Esophagus squamous epithelium (tissue), 5 donors: ENCODE measurements at regions not wholly inside any gene's neighbourhood (a gene's known extent, or its start where the extent isn't known, plus 50 kb on each side); places are given as distances from the start of the nearest gene placed in this dataset.

Source experiments
- DNase-seq: peaks from one replicate; lab custom pipeline; 2025; lab: John Stamatoyannopoulos, UW
- H3K27ac ChIP-seq, 4 donors: fragments of 200-600 bp; sonication (generic); one replicate each; pipeline ENCODE4 v1.5.1; 2016 to 2019; ENCODE audit warnings: mild to moderate bottlenecking in 1 of 4
- H3K27me3 ChIP-seq, 4 donors: fragments of 200-600 bp; sonication (generic); 1 replicate in 3 of 4; 2 replicates in 1 of 4; pipeline versions ENCODE4 v1.5.1 to v1.6.0; 2017 to 2021; ENCODE audit warnings: antibody characterized with exemption in 1 of 4
- H3K36me3 ChIP-seq, 3 donors: fragments of 200-600 bp; sonication (generic); one replicate each; pipeline ENCODE4 v1.5.1; 2016 to 2019
- H3K4me1 ChIP-seq, 3 donors: fragments of 200-600 bp; sonication (generic); one replicate each; pipeline ENCODE4 v1.5.1; 2017 to 2019
- H3K4me3 ChIP-seq, 4 donors: fragments of 200-600 bp; sonication (generic); 1 replicate in 3 of 4; 2 replicates in 1 of 4; pipeline ENCODE4 v1.5.1; 2016 to 2019; ENCODE audit warnings: mild to moderate bottlenecking in 2 of 4, moderate library complexity in 1 of 4
- H3K9me3 ChIP-seq, 3 donors: fragments of 200-600 bp; sonication (generic); one replicate each; pipeline ENCODE4 v1.5.1; 2016 to 2019
- CTCF ChIP-seq, 6 experiments: fragments of 450-650 bp in 4 of 6; fragments of 200-600 bp in 2 of 6; sonication (generic) in 2 of 6; IDR thresholded peaks; one replicate each; pipeline ENCODE4 v1.5.1; 2016 to 2019; ENCODE audit warnings: antibody characterized with exemption in 6 of 6, mild to moderate bottlenecking in 4 of 6, moderate library complexity in 4 of 6
- POLR2A ChIP-seq, 4 donors: fragments of 450-650 bp; IDR thresholded peaks; one replicate each; pipeline ENCODE4 v1.6.1; 2017; ENCODE audit warnings: antibody characterized with exemption in 4 of 4, mild to moderate bottlenecking in 4 of 4, moderate library complexity in 3 of 4
- WGBS, 2 donors: methylation state at CpG; one replicate each; pipeline ENCODE4 v1.1.5; 2018; 5-methylcytosine and 5-hydroxymethylcytosine counted together
- intact Hi-C: fragments of 100-400 bp; cut with DNase I; formaldehyde crosslinking; loops from one replicate; pipeline ENCODE4 v1.15.0; 2022
- donor health status: DM: yes; HTN: yes; CAD: no.

- WGBS, 2 donors: 85 to 89% methylated on average over 2 to 3 of the region's 3 CpGs
- TF ChIP-seq POLR2A (IDR thresholded peaks at IDR 0.05) (no peak), CTCF (IDR thresholded peaks at IDR 0.05) (no peak)
- intact Hi-C loops: no loop called here
- no peak overlapping the region for H3K27ac ChIP-seq
- H3K4me3 ChIP-seq: no peak overlapping the region
- no peaks in the 10 kb centered on the region for H3K27me3 ChIP-seq
- H3K36me3 ChIP-seq: no peaks in the 10 kb centered on the region
- no peaks in the 10 kb centered on the region for H3K9me3 ChIP-seq
- no peaks in the 10 kb centered on the region for H3K4me1 ChIP-seq
- DNase-seq: no peak
Observed at GRCh38 chr13:67314405-67314804, 84.3 kb upstream of the PCDH9 start.

- Histone ChIP-seq H3K36me3 (no peaks in the 10 kb centered on the region), H3K27ac (no peak overlapping the region), H3K4me3 (no peak overlapping the region), H3K27me3 (no peaks in the 10 kb centered on the region), H3K9me3 (no peaks in the 10 kb centered on the region), H3K4me1 (no peaks in the 10 kb centered on the region)
- intact Hi-C loops: no loop called here
- TF ChIP-seq POLR2A (IDR thresholded peaks at IDR 0.05): no peak
- TF ChIP-seq CTCF (IDR thresholded peaks at IDR 0.05): no peak
- WGBS, 2 donors: 70 to 79% methylated on average over 4 of the region's 4 CpGs
- no peak for DNase-seq
Observed at GRCh38 chr13:67308004-67308772, 78.1 kb upstream of the PCDH9 start.

- Histone ChIP-seq H3K9me3 (no peaks in the 10 kb centered on the region), H3K27ac (no peak overlapping the region), H3K27me3 (no peaks in the 10 kb centered on the region), H3K4me3 (no peak overlapping the region), H3K4me1 (no peaks in the 10 kb centered on the region), H3K36me3 (no peaks in the 10 kb centered on the region)
- WGBS, 2 donors: 67 to 90% methylated on average over 1 of the region's 1 CpG
- no peak for DNase-seq
- intact Hi-C loops: no loop called here
- TF ChIP-seq CTCF (IDR thresholded peaks at IDR 0.05) (no peak), POLR2A (IDR thresholded peaks at IDR 0.05) (no peak)
Observed at GRCh38 chr13:67306742-67307141, 76.6 kb upstream of the PCDH9 start.

- TF ChIP-seq CTCF (IDR thresholded peaks at IDR 0.05) (no peak), POLR2A (IDR thresholded peaks at IDR 0.05) (no peak)
- no peak for DNase-seq
- no peak overlapping the region for H3K27ac ChIP-seq
Observed at GRCh38 chr13:67303661-67304333, 73.7 kb upstream of the PCDH9 start.

GRCh38 chr13:67299751-67300150, 69.6 kb upstream of the PCDH9 start:
- 71 to 78% methylated on average over 3 of the region's 3 CpGs for WGBS, 2 donors
- TF ChIP-seq POLR2A (IDR thresholded peaks at IDR 0.05): no peak
- no peak for TF ChIP-seq CTCF (IDR thresholded peaks at IDR 0.05)
- intact Hi-C loops: no loop called here
- no peaks in the 10 kb centered on the region for H3K4me1 ChIP-seq
- no peaks in the 10 kb centered on the region for H3K9me3 ChIP-seq
- no peaks in the 10 kb centered on the region for H3K36me3 ChIP-seq
- H3K27me3 ChIP-seq: no peaks in the 10 kb centered on the region
- no peak overlapping the region for H3K27ac ChIP-seq
- DNase-seq: no peak
- no peak overlapping the region for H3K4me3 ChIP-seq

More at GRCh38 chr13:67303661-67304333, 73.7 kb upstream of the PCDH9 start:
- Histone ChIP-seq H3K27me3 (no peaks in the 10 kb centered on the region), H3K36me3 (no peaks in the 10 kb centered on the region), H3K4me3 (no peak overlapping the region), H3K9me3 (no peaks in the 10 kb centered on the region), H3K4me1 (no peaks in the 10 kb centered on the region)
- 55 to 56% methylated on average over 6 of the region's 6 CpGs for WGBS, 2 donors
- intact Hi-C loops: no loop called here
